Left hindlimb (tissue), 1 donor: ENCODE measurements at regions not wholly inside any gene's neighbourhood (a gene's known extent, or its start where the extent isn't known, plus 50 kb on each side); places are given as distances from the start of the nearest gene placed in this dataset.

Experiments
- DNase-seq: peaks from one replicate; pipeline ENCODE4 v3.0.0-alpha.2; 2018

- no peak for DNase-seq
Measured at GRCh38 chr17:12388226-12388625, 277.5 kb upstream of the MYOCD start.

DNA sequence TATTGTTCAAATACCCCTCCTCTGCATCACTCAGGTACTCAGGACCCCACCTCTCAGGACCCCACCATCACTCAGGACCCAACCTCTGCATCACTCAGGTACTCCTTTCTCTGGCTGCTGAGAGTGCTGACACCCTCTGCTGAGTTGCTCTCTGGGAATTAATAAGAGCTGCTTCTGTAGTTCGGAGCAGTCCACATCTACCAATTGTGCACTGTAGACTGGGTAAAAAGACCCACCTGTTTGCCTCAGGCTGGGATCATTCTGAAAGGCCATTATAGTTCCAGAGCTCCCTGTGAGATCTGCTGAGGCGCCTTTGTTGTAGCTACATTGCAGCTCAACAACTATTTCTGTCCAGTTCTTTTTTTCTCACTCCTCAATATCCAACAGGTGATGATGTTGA is 276.3 kb upstream of the MYOCD start:
- DNase-seq, result no peak

GRCh38 chr17:12390631-12391030 is 275.1 kb upstream of the MYOCD start:
- DNase-seq, result no peak

DNA sequence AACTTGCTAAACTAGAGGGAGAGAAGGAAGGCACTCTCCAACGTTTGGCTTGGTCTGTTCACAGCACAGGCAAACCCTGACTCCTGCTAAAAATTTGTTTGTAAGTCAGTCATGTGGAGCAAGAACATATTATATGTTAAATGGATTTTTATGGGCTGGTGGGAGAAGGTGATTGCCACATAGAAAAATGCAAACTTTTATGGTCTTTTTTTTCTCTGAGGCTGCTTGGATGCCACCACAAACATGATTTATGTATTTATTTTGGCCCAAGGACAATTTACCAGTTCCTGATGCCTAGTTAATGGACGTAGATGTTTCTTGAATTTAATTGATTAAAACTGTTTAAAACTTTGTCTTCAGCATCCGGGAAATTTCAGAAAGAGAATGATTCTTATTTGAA is 274.2 kb upstream of the MYOCD start:
- no peak for DNase-seq

- no peak for DNase-seq
Measured at GRCh38 chr17:12395733-12396354, 269.8 kb upstream of the MYOCD start.

DNA sequence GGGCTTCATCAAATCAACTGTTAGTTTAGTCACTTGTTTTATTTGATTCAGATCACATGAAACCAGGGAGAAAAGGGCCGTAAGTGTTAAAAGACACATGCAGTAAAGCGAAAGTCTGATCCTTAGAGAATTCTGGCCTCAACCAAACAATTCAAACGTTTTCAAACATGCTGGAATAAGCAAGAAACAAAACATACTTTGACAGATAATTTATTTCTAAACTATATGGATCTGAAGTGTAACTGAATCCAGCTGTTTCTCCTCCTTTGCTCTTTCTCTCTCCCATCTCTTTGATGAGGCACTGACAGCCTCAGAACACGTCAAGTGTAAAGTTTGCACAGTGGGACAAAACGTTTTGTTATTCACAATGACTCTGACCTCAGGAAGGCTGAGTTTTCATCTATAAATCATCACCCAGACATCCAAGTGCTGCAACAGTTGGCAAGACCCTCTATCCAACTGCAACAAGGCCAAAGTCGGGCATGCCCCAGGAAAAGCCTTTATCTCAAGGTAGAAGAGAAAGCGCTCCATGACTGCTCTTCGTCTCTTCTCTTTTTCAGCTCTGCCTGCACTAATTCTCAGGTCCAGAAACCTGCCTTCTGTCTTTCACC is 267.1 kb upstream of the MYOCD start:
- no peak for DNase-seq

DNA sequence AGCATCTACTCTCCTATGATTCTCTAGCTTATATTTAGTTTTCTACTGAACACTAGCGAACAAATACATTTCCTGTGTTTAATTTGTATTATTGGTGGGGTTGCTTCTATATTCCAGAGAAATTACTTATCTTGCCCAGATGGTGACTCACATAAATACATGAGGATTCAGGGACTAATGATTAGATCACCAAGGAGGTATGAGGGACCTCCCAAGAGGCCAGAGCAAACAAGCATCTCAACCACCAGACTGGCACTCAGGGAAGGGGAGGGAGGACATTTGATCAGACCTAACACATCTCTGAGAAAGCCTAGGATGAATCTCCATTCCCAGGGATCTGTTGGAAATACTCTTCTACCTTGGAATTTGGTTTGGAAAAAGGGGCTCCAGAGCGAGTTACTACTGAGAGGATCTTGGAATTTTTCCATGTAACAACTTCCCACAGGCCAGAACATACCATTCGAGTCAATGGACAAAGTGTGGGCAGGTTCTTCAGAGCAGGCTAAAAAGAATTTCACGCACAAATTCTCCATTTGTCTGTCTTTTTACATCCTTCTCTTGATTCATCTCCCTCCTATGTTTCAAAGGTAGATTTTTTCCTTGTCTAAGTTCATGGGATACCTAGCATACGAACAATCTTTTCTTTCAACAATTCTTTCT is 262.6 kb upstream of the MYOCD start:
- no peak for DNase-seq

- DNase-seq, result no peak
Measured at GRCh38 chr17:12403881-12404398, 261.8 kb upstream of the MYOCD start.

DNA sequence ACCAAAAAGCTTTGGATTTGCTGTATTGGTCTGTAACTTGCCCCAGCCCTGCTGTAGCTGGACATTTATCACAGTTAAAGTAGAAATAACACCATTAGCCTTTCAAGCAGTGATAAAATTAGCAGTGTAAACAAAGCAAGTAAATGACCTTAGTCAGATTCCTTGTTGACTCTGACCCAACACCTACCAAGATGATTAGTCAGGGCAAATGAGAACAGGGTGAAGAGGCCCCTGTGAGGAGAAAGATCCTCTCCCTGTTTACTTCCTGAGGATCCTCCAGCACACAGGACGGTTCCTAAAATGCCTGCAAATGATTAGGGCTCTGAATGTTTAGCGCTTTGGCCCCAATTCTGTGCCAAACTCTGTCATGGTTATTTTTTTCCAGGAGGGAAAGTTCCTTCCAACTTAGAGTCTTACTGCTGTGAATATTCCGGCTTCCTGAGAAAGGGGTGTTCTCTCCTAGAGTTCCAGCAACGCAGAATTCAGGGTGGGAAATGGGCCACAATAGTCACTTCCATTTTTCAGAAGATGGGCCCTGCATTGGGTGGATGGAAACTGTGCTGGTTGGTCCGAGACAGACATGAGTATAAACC is 259.0 kb upstream of the MYOCD start:
- DNase-seq, result no peak

GRCh38 chr17:12407495-12408252 is 258.0 kb upstream of the MYOCD start:
- no peak for DNase-seq

DNA sequence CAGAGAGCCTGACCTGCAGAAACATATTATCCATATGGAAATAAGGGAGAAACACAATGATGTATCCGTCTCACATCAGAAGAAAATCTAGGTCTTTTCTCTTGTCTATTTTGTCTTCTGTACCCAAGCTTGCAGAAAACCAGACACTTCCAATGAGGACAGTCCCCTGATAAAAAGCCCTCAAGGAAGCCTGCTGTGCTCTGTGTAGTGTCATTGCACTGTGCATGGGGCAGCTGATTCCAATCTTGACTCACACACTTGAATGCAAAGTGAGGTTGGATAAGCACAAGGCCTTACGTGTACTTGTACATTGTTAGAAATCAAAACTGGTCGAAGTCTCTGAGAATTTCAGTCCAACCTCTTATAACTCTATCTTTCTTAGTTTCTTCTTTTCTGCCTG is 256.6 kb upstream of the MYOCD start:
- no peak for DNase-seq

GRCh38 chr17:12410717-12411116 is 255.0 kb upstream of the MYOCD start:
- DNase-seq, result no peak

DNA sequence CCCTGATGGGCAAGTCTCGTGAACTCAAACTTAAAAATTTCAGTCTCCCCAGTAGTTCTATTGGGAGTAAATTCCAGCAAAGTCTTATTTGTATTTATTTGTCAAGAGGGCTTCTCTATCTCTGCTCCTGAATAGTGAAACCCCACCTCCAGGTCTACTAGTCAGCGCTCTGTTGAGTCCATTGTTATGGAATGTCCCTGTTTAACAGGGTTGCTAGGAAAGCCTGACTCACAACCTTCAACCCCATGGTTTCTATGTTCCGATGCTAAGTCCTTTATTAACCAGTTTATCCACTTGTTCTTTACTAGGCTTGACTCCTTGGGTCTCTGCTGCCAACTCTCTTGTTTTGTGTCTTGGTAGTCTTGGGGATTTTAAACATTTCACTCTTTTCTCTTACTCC is 250.7 kb upstream of the MYOCD start:
- no peak for DNase-seq

- DNase-seq, result no peak
Measured at GRCh38 chr17:12421077-12421476, 244.6 kb upstream of the MYOCD start.

DNA sequence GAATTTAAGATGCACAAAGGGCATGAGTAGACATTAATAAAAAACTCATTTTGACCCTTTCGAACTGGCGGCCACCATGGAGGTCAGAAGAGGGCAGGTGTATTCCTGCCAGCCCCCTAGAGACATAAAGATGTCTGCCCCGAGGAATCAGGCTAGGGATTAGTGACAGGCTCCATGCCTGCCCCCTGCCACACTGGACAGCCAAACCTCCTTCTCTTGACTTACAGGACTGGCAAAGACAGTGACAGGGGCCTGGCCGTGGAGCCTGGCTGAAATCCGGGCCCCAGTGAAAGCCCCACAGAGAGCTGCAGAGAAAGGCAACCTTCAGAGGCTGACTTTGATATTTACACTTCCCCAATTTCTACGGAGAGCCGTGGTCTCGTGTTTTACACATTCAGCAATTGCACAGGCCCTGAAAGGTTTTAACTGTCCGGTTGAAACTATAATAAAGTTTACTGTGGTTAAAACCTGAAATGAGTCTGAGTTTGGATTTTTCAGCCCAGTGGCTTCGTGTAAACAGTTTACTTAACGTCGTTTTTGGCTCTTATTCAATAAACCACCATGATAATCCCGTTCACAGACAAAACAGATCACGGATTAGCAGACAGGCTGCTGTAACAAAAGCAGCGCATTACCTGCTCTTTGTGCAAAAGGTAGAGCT is 243.9 kb upstream of the MYOCD start:
- no peak for DNase-seq

- DNase-seq, result no peak
Measured at GRCh38 chr17:12422651-12423050, 243.0 kb upstream of the MYOCD start.

DNA sequence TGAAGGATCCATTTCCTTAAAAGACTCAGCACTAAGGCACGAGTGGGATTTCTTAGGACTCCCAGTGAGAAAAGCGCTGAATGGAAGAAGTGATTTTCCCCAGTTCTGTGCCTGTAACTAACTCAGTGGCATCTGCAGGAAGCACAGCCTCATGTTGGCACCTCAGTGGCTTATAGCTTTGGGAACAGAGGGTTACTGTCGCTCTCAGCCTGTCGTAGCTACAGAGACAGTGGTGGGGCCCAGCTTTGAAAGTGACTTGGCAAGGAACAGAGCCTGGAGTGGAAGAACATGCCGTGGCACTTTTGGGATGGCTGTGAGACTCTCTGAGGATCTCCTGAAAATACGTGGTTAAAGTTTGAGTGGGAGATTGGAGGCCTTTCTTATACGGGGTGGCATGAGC is 242.4 kb upstream of the MYOCD start:
- no peak for DNase-seq

GRCh38 chr17:12429116-12429515 is 236.6 kb upstream of the MYOCD start:
- DNase-seq, result no peak

DNA sequence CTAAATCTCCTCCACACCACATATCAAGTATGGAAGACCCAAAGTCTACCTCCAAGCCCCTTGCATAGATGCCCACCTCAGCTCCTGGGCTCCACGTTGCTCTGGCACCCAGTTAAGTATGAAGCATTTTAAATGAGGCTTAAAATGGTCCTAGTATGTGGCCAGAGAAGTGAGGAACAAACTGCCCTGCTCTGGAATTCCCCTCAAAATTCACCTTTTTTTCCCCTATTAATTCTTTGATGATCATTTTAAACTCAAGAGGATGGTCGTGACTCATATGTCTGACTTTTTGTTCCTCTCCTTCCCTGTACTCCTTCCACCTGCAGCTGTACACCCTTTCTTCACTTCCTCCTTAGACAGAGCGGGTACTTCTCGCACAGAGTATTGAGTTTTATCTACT is 234.5 kb upstream of the MYOCD start:
- no peak for DNase-seq

DNA sequence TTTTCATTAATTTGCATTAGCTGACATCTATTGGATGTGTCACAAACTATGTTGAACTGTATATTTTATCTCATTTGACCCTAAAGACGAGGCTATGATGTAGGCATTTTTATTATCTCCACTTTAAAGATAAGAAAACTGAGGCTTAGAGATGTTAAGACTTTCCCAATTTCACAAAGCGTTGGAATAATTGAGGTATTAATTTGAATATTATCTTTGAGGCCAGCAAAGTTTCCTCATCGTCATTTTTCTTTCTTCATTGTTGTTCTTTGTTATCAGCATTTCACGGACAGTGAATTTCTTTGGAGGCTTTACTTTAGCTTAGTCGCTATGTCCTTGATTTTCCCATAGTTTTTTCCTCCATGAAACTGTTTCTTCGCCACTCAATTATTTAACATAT is 227.5 kb upstream of the MYOCD start:
- no peak for DNase-seq

GRCh38 chr17:12438813-12439586 is 226.7 kb upstream of the MYOCD start:
- no peak for DNase-seq

DNA sequence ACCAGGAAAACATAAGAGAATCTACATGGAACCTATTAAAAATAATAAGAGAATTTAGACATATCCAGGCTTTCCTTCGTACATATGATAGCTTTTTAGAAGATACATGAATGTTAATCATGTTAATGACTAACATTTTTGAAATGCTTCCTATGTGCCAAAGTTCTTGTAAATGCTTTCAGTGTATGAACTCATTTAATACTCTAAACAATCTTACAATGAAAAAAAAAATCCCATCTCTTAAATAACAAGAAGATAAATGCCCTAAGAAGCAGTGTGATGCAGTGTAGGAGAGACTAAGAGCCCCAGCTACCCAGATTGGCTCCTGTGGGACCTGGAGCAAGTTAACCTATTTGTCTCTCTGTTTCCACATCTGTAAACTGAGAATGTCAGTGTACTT is 220.4 kb upstream of the MYOCD start:
- no peak for DNase-seq
